ENCODE measurements at regions not wholly inside any gene's neighbourhood (a gene's known extent, or its start where the extent isn't known, plus 50 kb on each side); places are given as distances from the start of the nearest gene placed in this dataset.

GRCh38 chr20:10936786-10937185 is 263.0 kb upstream of the JAG1 start:
- ChIA-PET POLR2A (no interaction called here), CTCF (no interaction called here)
- Histone ChIP-seq H3K9me3 (no peaks in the 10 kb centered on the region), H2AFZ (ENCODE audit: low read depth) (no peak overlapping the region), H3K79me2 (ENCODE audit: insufficient read depth) (no peaks in the 10 kb centered on the region), H3K4me2 (no peak overlapping the region), H3K4me3 (ENCODE audit: low read depth in 2 of 2, low read length in 1 of 2) (no peak overlapping the region), H3K9ac (no peak overlapping the region), H3K9me2 (no peaks in the 10 kb centered on the region), H3K27ac (ENCODE audit: low read depth in 2 of 2, low read length in 1 of 2) (no peak overlapping the region), H3K4me1 (ENCODE audit: control insufficient read depth in 1 of 2, insufficient read depth in 2 of 2, low read depth in 1 of 2, low read length in 1 of 2) (peaks cover 0 to 3% of the 10 kb centered on the region in 2 experiments; a peak in 1 of 4 replicates), H3F3A (replicated peaks; ENCODE audit: insufficient read depth) (peaks cover 4% of the 10 kb centered on the region), H4K20me1 (ENCODE audit: insufficient read depth) (no peaks in the 10 kb centered on the region), H3K27me3 (ENCODE audit: insufficient read depth) (no peaks in the 10 kb centered on the region), H3K36me3 (replicated peaks in 1 of 2; ENCODE audit: control insufficient read depth in 1 of 2, insufficient read depth in 2 of 2, low read length in 1 of 2) (no peaks in the 10 kb centered on the region)
- DNase-seq = no peak
- 86% methylated on average over 2 of the region's 2 CpGs for WGBS (ENCODE audit: low lambda C conversion rate)
- TF ChIP-seq MAX (IDR thresholded peaks at IDR 0.05; ENCODE audit: low read depth) = no peak
- no peak for TF ChIP-seq RXRA (IDR thresholded peaks at IDR 0.05; ENCODE audit: borderline replicate concordance, low read depth)
- no peak for TF ChIP-seq USF2 (IDR thresholded peaks at IDR 0.05; ENCODE audit: borderline replicate concordance, low read depth, low read length)
- no peak for TF ChIP-seq REST (IDR thresholded peaks at IDR 0.05; ENCODE audit: low read depth, low read length)
- TF ChIP-seq ZBTB33 (IDR thresholded peaks at IDR 0.05; ENCODE audit: borderline replicate concordance, low read depth) = no peak
- no peak for TF ChIP-seq EP300 (IDR thresholded peaks at IDR 0.05; ENCODE audit: borderline replicate concordance in 1 of 2, low read depth in 1 of 2, low read length in 1 of 2)
- no peak for TF ChIP-seq SMC3 (IDR thresholded peaks at IDR 0.05; ENCODE audit: low read depth, low read length)
- TF ChIP-seq IRF3 (IDR thresholded peaks at IDR 0.05; ENCODE audit: low read depth, low read length) = no peak
- no peak for TF ChIP-seq POLR2AphosphoS5 (IDR thresholded peaks at IDR 0.05; ENCODE audit: low read depth, low read length)
- no peak for TF ChIP-seq YY1 (IDR thresholded peaks at IDR 0.05; ENCODE audit: low read depth)
- TF ChIP-seq GATA2 (CRISPR knock-in tag; IDR thresholded peaks at IDR 0.05) = no peak
- TF ChIP-seq USF1 (IDR thresholded peaks at IDR 0.05; ENCODE audit: borderline replicate concordance, low read depth) = no peak
- TF ChIP-seq FOXM1 (IDR thresholded peaks at IDR 0.05; ENCODE audit: low read depth) = no peak
- TF ChIP-seq EZH2phosphoT487 (IDR thresholded peaks at IDR 0.05; ENCODE audit: borderline replicate concordance, low read depth) = no peak
- no peak for TF ChIP-seq RAD21 (IDR thresholded peaks at IDR 0.05; ENCODE audit: low read length)
- no peak for TF ChIP-seq SIN3A (IDR thresholded peaks at IDR 0.05; ENCODE audit: borderline replicate concordance, low read depth, low read length)
- TF ChIP-seq TAF1 (IDR thresholded peaks at IDR 0.05; ENCODE audit: borderline replicate concordance, low read depth, low read length) = no peak
- TF ChIP-seq CHD2 (IDR thresholded peaks at IDR 0.05; ENCODE audit: low read length, partially characterized antibody) = no peak
- TF ChIP-seq NRF1 (IDR thresholded peaks at IDR 0.05; ENCODE audit: low read depth, low read length) = no peak
- TF ChIP-seq GABPA (IDR thresholded peaks at IDR 0.05; ENCODE audit: low read depth) = no peak
